Smooth muscle cell (in vitro differentiated cells): ENCODE measurements at regions not wholly inside any gene's neighbourhood (a gene's known extent, or its start where the extent isn't known, plus 50 kb on each side); places are given as distances from the start of the nearest gene placed in this dataset.

Experiments used
- DNase-seq: peaks from one replicate; lab custom pipeline; 2025; ENCODE audit not compliant: unreplicated experiment; lab: John Stamatoyannopoulos, UW
- H2AFZ ChIP-seq: fragments of 200-600 bp; sonication (generic); 2 replicates; pipeline ENCODE4 v1.6.0; 2016; ENCODE audit warnings: antibody characterized with exemption, low read depth, mild to moderate bottlenecking
- H3F3A ChIP-seq: fragments of 200-600 bp; sonication (generic); 2 replicates; pipeline ENCODE4 v1.6.0; 2017; ENCODE audit warnings: antibody characterized with exemption, low read depth
- H3K27ac ChIP-seq: fragments of 200-600 bp; sonication (generic); 2 replicates; pipeline ENCODE4 v1.5.1; 2016; ENCODE audit warnings: low read depth, mild to moderate bottlenecking
- H3K27me3 ChIP-seq: fragments of 200-600 bp; sonication (generic); 2 replicates; pipeline ENCODE4 v1.6.1; 2016; ENCODE audit warnings: low read depth, mild to moderate bottlenecking
- H3K36me3 ChIP-seq: fragments of 200-600 bp; sonication (generic); 2 replicates; pipeline ENCODE4 v1.5.1; 2016; ENCODE audit warnings: low read depth
- H3K4me1 ChIP-seq: fragments of 200-600 bp; sonication (generic); 2 replicates; pipeline ENCODE4 v1.5.1; 2016; ENCODE audit warnings: low read depth
- H3K4me2 ChIP-seq: fragments of 200-600 bp; sonication (generic); 2 replicates; pipeline ENCODE4 v1.6.0; 2016; ENCODE audit warnings: mild to moderate bottlenecking
- H3K4me3 ChIP-seq: fragments of 200-600 bp; sonication (generic); 2 replicates; pipeline ENCODE4 v1.5.1; 2016; ENCODE audit warnings: mild to moderate bottlenecking
- H3K79me2 ChIP-seq: fragments of 200-600 bp; sonication (generic); 2 replicates; pipeline ENCODE4 v1.6.0; 2016; ENCODE audit warnings: low read depth, mild to moderate bottlenecking
- H3K9ac ChIP-seq: fragments of 200-600 bp; sonication (generic); 2 replicates; pipeline ENCODE4 v1.6.0; 2016; ENCODE audit warnings: low read depth
- H3K9me3 ChIP-seq: fragments of 200-600 bp; sonication (generic); replicated peaks from 2 replicates; pipeline ENCODE4 v1.5.1; 2016; ENCODE audit warnings: low read depth
- H4K20me1 ChIP-seq: fragments of 200-600 bp; sonication (generic); 2 replicates; pipeline ENCODE4 v1.6.0; 2016; ENCODE audit warnings: low read depth
- CTCF ChIP-seq: fragments of 200-600 bp; sonication (generic); IDR thresholded peaks from 2 replicates; pipeline ENCODE4 v1.5.1; 2017; ENCODE audit warnings: borderline replicate concordance, mild to moderate bottlenecking, antibody characterized with exemption; ENCODE audit not compliant: insufficient read depth, poor library complexity, severe bottlenecking
- WGBS: methylation state at CpG from one replicate; pipeline ENCODE4 v1.1.7; 2016; ENCODE audit warnings: low lambda C conversion rate; 5-methylcytosine and 5-hydroxymethylcytosine counted together

- Histone ChIP-seq H2AFZ (no peak overlapping the region), H3K36me3 (no peaks in the 10 kb centered on the region), H3K9ac (no peak overlapping the region), H3K27me3 (no peaks in the 10 kb centered on the region), H3K27ac (no peak overlapping the region), H3K4me2 (no peak overlapping the region), H3K9me3 (no peaks in the 10 kb centered on the region), H3K79me2 (no peaks in the 10 kb centered on the region), H3K4me3 (no peak overlapping the region), H3F3A (no peaks in the 10 kb centered on the region), H3K4me1 (no peaks in the 10 kb centered on the region), H4K20me1 (no peaks in the 10 kb centered on the region)
- 94% methylated on average over 2 of the region's 2 CpGs for WGBS
- no peak for TF ChIP-seq CTCF
- no peak for DNase-seq
Measured at GRCh38 chr2:194102546-194102945, 1554.5 kb upstream of the SLC39A10 start.

- Histone ChIP-seq H3K4me3 (no peak overlapping the region), H3F3A (no peaks in the 10 kb centered on the region), H3K9ac (no peak overlapping the region), H3K27me3 (no peaks in the 10 kb centered on the region), H3K36me3 (no peaks in the 10 kb centered on the region), H3K9me3 (no peaks in the 10 kb centered on the region), H3K4me1 (no peaks in the 10 kb centered on the region), H3K27ac (no peak overlapping the region), H2AFZ (no peak overlapping the region), H3K79me2 (no peaks in the 10 kb centered on the region), H3K4me2 (no peak overlapping the region), H4K20me1 (no peaks in the 10 kb centered on the region)
- no peak for DNase-seq
- WGBS, result 65% methylated on average over 2 of the region's 2 CpGs
- TF ChIP-seq CTCF, result no peak
Measured at GRCh38 chr2:194100201-194100600, 1556.8 kb upstream of the SLC39A10 start.

- TF ChIP-seq CTCF, result no peak
- H2AFZ ChIP-seq, result no peak overlapping the region
- DNase-seq, result no peak
- H4K20me1 ChIP-seq, result no peaks in the 10 kb centered on the region
- no peaks in the 10 kb centered on the region for H3K4me1 ChIP-seq
- no peak overlapping the region for H3K4me2 ChIP-seq
- no peaks in the 10 kb centered on the region for H3K36me3 ChIP-seq
- H3K27me3 ChIP-seq, result no peaks in the 10 kb centered on the region
- no peaks in the 10 kb centered on the region for H3F3A ChIP-seq
- no peak overlapping the region for H3K27ac ChIP-seq
- no peak overlapping the region for H3K4me3 ChIP-seq
- H3K9me3 ChIP-seq, result no peaks in the 10 kb centered on the region
- WGBS, result 29% methylated on average over 3 of the region's 3 CpGs
- no peaks in the 10 kb centered on the region for H3K79me2 ChIP-seq
- no peak overlapping the region for H3K9ac ChIP-seq
Measured at GRCh38 chr2:194096402-194096801, 1560.6 kb upstream of the SLC39A10 start.

GRCh38 chr2:194095359-194095758, 1561.7 kb upstream of the SLC39A10 start:
- H3K4me3 ChIP-seq, result no peak overlapping the region
- H3K9ac ChIP-seq, result no peak overlapping the region
- H3K36me3 ChIP-seq, result no peaks in the 10 kb centered on the region
- H3K9me3 ChIP-seq, result no peaks in the 10 kb centered on the region
- no peak overlapping the region for H3K27ac ChIP-seq
- no peaks in the 10 kb centered on the region for H3K79me2 ChIP-seq
- no peaks in the 10 kb centered on the region for H3F3A ChIP-seq
- no peak overlapping the region for H3K4me2 ChIP-seq
- no peak for TF ChIP-seq CTCF
- 94% methylated on average over 1 of the region's 1 CpG for WGBS
- H2AFZ ChIP-seq, result no peak overlapping the region
- H4K20me1 ChIP-seq, result no peaks in the 10 kb centered on the region
- no peak for DNase-seq
- no peaks in the 10 kb centered on the region for H3K27me3 ChIP-seq
- no peaks in the 10 kb centered on the region for H3K4me1 ChIP-seq
